Posterior cingulate gyrus (tissue), 11 donors: ENCODE measurements at regions not wholly inside any gene's neighbourhood (a gene's known extent, or its start where the extent isn't known, plus 50 kb on each side); places are given as distances from the start of the nearest gene placed in this dataset.
A peak's percentile ranks its signal among the peaks of the same experiment; 100 is the strongest.
"Not testable (repeated sequence)": the region's sequence is repeated elsewhere in the genome, so short reads cannot be mapped to it uniquely, and the experiment has no call there.

ENCODE experiments used
- DNase-seq, 10 donors: peaks; one replicate each; pipeline versions ENCODE4 v3.0.0 to v3.0.0-alpha.2; 2020 to 2021; ENCODE audit warnings: mixed read lengths in 3 of 10
- intact Hi-C: fragments of 100-400 bp; cut with DNase I; formaldehyde crosslinking; loops from one replicate; pipeline ENCODE4 v1.15.1; 2023

DNA sequence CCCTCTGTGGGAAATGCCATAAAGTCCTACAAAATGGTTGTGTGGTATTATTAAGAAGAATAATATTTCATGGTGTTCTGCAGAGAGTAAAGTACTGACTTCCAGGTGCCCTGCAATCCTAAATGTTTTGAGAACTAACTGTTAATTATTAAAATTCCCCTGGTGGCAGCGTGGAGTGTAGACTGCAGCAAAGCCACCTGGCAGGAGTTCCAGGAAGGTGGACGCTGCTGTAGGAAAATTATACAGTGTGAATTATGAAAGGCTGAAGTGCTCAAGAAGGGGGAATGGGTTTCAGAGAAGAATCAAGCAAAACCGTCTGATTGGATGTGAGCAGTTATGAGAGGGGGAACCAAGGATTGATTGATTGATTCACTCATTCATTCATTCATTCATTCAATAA is 572.4 kb upstream of the PPP2R3A start:
- intact Hi-C loops = no loop called here

DNA sequence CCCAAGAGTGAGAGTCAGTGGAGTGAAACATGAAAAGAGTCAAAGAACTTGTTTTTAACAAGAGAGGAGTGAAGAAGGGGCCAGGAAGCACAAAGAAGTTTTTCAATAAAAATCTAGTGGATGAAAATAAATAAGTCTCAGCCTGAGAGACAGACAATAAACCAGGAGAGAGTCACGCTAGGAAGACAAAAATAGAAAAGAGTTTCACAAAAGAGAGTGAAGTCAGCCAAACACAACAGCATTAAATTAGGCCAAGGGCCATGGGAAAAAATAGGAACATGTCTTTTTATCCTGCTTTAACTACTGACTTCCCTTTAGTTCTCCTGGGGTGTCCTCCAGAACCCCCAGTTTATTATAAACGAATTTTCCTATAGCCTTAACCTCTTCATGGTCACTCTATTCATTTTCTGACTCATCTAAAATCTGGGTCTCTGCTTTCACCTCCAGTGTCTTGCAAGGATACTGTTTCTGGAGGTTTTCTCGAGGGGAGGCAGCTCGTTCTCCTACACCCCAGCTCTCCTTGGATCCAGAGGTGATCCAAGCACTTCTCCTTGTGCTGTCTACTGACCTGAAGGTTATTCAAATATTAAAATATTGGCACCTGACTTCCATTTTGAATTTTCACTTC is 571.5 kb upstream of the PPP2R3A start:
- intact Hi-C loops = no loop called here
- no peak for DNase-seq

More for the DNA sequence above, 572.4 kb upstream of the PPP2R3A start:
- no peak for DNase-seq

DNA sequence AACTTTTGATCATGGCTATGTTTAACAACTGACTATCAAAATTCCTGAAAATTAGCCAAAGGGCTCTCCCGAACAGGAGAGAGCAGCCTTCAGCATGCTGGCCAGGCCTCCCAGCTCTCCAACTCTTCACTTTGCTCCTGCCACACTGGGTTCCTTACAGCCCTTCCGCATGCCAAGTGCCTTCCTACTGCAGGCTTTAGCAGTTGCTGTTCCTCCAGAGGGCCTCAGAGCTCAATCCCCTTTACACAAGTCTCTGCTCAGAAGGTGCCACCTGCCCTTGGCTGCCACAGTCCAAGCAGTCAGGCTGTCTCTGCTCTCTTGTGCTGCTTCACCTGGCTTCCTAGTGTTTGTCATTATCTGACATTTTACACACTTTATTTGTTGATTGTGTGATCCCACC is 553.1 kb upstream of the PPP2R3A start:
- DNase-seq = no peak
- intact Hi-C loops = no loop called here

DNA sequence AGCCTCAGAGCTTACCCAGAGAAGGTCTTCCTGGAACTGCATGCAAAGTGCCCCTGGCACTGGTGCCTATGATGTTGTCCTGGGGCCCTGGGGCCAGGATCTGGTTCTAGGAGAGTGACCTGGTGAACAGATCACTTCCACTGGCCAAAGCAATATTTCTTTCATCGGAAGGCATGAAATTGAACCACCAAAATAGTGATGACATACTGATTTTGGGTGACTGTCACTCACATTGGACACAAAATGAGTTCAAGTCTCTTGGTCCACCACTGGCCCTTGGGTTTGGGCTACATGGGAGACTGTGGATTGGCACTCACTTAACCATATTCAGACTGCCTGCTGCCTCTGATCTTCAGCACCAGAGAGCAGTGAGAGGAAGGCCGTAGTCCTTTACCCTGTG is 549.3 kb upstream of the PPP2R3A start:
- no peak for DNase-seq
- intact Hi-C loops = no loop called here

DNA sequence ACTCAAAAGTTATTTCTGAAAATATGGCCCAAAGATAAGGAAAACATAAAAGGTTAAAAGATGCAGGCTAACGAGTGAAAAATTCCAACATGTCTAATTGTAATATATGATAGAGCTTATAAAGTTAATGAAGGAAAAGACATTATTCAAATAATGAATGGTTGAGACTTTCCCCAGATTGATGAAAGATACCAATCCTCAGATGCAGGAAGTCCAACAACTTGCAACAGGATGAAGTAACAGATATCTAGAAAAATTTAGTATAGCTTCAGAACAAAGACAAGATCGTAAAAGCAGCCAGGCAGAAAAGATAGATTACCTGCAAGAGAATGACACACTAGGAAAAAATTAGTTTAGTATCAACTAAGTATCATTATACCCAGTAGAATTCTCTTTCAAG is 546.4 kb upstream of the PPP2R3A start:
- DNase-seq = no peak

DNA sequence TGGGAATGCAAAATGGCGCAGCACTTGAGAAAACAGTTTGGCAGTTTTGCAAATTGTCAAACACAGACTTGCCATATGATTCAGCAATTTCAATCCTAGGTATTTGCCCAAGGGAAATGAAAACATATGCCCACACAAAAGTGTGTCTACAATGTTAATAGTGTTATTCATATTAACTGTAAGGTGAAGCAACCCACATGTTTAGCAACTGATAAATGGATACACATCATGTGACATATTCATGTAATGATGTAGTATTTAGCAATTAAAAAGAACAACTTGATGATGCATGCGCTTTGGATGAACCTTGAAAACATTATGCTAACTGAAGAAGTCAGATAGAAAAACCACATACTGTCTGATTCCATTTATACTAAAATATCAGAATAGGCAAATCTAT is 539.0 kb upstream of the PPP2R3A start:
- no peak for DNase-seq
- intact Hi-C loops = no loop called here

More for the DNA sequence above, 546.4 kb upstream of the PPP2R3A start:
- intact Hi-C loops = no loop called here

GRCh38 chr3:135432402-135432801 is 533.1 kb upstream of the PPP2R3A start:
- intact Hi-C loops = no loop called here
- no peak for DNase-seq

GRCh38 chr3:135438889-135439597 is 526.5 kb upstream of the PPP2R3A start:
- intact Hi-C loops = not testable (repeated sequence)

DNA sequence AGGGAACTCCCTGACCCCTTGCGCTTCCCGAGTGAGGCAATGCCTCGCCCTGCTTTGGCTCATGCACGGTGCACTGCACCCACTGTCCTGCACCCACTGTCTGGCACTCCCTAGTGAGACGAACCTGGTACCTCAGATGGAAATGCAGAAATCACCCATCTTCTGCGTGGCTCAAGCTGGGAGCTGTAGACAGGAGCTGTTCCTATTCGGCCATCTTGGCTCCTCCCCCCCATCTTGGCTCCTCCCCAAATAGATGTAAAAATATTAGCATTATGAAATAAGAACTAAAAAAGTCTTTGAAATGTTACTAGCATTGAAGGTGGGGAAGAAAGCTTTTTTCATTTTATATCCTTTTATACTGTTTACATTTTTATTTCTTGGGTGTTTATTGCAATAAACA is 525.9 kb upstream of the PPP2R3A start:
- DNase-seq, intact Hi-C loops: not testable (repeated sequence)

More at GRCh38 chr3:135438889-135439597, 526.5 kb upstream of the PPP2R3A start:
- not testable (repeated sequence) for DNase-seq

GRCh38 chr3:135440233-135440632 is 525.3 kb upstream of the PPP2R3A start:
- intact Hi-C loops = no loop called here
- DNase-seq = no peak

GRCh38 chr3:135440746-135441145 is 524.8 kb upstream of the PPP2R3A start:
- intact Hi-C loops = no loop called here
- no peak for DNase-seq

- intact Hi-C loops = no loop called here
- DNase-seq = no peak
Measured at GRCh38 chr3:135444058-135444457, 521.5 kb upstream of the PPP2R3A start.

DNA sequence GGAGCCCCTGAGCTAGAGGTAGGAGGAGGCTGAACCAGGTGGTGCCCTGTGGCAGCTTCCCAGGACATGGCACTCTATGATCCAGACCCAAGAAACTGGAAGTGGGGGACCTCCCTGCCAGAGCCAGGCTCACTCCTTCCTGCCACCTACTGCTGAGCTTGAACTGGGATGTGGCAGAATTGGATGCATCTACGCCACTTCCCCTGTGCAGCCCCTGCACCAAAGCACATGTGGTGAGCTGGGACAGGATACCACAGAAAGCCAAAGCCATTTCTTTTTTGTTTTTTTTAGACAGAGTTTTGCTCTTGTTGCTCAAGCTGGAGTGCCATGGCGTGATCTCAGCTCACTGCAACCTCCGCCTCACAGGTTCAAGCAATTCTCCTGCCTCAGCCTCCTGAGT is 518.0 kb upstream of the PPP2R3A start:
- intact Hi-C loops = no loop called here
- no peak for DNase-seq

DNA sequence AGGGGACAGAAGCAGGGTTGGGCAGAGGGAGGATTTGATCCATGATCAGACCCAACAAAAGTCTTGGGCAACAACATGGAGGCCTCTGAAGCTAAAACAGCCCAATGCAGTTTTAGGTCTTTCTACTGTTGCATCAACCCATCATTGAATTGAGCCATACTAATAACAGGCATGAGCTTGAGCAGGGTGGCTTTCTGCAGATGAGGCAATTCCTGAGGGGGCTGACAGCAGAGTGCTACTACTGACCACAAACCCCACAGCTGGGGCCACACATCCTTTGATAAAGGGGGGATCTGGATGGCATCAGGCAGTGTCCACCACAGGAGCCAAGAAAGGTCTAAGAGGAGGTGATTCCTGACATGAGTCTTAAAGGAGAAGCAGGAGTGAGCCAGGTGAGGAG is 517.0 kb upstream of the PPP2R3A start:
- intact Hi-C loops = no loop called here
- DNase-seq = no peak

DNA sequence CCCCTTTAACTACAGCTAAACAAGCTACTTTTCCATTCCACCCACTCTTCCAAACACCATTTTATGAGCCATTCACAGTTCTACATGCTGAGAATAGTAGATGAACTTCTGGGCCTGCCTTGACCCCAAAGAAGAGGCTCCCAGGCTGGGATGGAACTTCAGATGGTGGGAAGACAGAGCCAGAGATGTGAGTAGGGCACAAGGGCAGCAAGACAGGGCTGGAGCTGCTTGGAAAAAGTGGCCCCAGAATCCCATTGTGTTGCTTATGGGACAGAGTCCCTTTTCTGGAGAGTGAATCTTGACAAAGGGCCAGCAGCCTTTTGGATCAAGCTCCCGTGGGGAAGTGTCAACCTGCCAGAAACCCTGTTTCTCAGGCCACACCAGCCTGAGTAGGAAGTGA is 516.5 kb upstream of the PPP2R3A start:
- intact Hi-C loops = no loop called here
- no peak for DNase-seq

GRCh38 chr3:135451037-135451785 is 514.3 kb upstream of the PPP2R3A start:
- no peak for DNase-seq
- intact Hi-C loops = no loop called here

GRCh38 chr3:135452881-135453280 is 512.6 kb upstream of the PPP2R3A start:
- intact Hi-C loops = no loop called here
- DNase-seq = peak in 1 of 10 donors; percentile 81

DNA sequence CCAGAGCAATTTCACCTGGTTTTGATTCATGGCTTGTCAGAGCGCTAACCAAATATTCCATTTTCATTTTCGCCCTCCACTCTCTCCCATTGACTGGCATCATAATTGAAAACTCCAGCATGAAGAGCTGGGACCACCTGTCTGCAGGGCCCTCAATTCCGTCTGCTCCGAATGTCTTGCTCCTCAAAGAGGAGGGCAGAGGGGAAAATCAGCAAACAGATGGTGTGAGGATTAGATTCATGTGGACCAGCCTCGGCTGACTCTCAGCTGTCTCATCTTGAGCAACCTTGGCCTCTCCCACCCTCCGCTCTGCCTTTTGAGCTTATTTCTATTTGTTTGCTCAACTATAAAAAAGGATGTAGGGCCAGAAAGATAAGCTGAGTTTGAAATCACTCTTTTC is 512.2 kb upstream of the PPP2R3A start:
- intact Hi-C loops = no loop called here
- DNase-seq = no peak

DNA sequence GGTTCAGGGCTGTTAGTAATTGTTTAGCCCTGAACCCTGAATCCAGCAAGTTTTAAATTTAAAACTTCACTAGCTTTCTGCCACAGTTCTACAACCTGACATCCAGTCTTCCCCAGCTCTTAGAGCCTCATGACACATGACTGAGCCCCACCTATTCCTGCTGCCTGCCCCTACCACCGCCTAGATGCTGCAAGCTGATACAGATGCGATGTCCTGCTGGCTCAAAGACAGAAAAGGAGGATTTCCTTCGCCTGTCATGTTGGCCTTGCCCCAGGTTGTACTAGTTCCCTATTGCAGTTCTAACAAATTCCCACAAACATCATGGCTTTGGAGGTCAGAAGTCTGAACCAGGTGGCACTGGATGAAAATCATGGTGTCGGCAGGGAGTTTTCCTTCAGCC is 510.6 kb upstream of the PPP2R3A start:
- intact Hi-C loops = no loop called here
- no peak for DNase-seq

DNA sequence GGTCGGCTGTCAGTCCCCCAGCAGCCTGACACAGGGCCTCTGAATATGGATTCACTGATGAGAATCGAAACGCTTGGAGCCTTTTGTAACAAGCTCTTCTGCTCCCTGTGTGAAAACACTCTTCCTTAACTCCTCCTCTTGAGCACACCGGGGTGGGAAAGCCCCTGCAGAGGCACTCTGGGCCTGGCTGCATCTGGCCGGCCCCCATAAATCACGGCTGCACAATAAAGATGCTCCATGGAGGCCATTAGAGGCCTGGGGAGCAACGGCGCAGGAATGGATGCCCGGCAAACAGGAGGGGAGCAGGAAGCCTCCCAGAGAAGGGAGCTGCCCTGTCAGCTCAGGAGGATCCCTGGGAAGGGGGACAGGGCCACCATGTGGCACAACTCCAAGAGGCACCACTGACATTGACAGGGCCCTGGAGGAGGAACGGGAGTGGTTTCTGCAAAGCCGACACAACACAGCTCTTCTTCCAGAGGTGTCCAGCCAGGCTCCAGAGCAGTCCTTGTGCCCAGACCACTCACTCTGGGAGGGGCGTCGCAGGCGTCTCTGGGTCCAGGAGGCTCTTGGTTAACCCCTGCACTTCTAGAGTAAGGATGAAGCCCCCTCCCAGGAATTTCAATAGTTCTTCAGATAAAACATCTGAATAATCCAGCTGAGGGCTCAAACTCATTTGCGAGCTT is 509.3 kb upstream of the PPP2R3A start:
- intact Hi-C loops = no loop called here
- DNase-seq = no peak
